ENCODE measurements at regions not wholly inside any gene's neighbourhood (a gene's known extent, or its start where the extent isn't known, plus 50 kb on each side); places are given as distances from the start of the nearest gene placed in this dataset.
"Not testable (repeated sequence)": the region's sequence is repeated elsewhere in the genome, so short reads cannot be mapped to it uniquely, and the experiment has no call there.

DNA sequence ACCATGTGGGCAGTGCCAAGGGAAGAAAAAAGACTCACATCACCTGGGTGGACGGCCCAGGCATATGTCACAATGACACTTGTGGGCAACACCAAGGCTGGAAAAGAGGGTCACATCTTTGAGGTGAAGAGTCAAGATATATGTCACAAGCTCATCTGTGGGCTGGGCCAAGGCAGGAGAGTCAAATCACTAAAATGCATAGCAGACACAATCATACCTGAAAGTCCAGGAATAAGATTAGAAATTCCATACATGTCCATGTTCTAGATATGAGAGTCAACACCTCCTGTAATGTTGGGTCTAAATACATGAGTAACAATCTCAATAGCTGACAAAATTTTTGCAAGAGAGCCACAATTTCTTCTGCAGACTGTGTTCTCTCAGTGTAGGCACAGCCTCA, 145.0 kb downstream of the ZNF675 start:
- WGBS, 2 donors: 76 to 82% methylated on average over 1 of the region's 1 CpG
- TF ChIP-seq POLR2A (IDR thresholded peaks at IDR 0.05): no peak
- TF ChIP-seq, protein P1, sequence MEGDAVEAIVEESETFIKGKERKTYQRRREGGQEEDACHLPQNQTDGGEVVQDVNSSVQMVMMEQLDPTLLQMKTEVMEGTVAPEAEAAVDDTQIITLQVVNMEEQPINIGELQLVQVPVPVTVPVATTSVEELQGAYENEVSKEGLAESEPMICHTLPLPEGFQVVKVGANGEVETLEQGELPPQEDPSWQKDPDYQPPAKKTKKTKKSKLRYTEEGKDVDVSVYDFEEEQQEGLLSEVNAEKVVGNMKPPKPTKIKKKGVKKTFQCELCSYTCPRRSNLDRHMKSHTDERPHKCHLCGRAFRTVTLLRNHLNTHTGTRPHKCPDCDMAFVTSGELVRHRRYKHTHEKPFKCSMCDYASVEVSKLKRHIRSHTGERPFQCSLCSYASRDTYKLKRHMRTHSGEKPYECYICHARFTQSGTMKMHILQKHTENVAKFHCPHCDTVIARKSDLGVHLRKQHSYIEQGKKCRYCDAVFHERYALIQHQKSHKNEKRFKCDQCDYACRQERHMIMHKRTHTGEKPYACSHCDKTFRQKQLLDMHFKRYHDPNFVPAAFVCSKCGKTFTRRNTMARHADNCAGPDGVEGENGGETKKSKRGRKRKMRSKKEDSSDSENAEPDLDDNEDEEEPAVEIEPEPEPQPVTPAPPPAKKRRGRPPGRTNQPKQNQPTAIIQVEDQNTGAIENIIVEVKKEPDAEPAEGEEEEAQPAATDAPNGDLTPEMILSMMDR (IDR thresholded peaks at IDR 0.05): no peak
- intact Hi-C loops (cut with DNase I; ENCODE audit: low total_unique reads): no loop called here
- no peak overlapping the region for H3K4me3 ChIP-seq (ENCODE audit: low read depth, poor library complexity, severe bottlenecking)
- peak in 1 of 2 donors; percentile 21 for DNase-seq (ENCODE audit: low spot score in 2 of 2)

DNA sequence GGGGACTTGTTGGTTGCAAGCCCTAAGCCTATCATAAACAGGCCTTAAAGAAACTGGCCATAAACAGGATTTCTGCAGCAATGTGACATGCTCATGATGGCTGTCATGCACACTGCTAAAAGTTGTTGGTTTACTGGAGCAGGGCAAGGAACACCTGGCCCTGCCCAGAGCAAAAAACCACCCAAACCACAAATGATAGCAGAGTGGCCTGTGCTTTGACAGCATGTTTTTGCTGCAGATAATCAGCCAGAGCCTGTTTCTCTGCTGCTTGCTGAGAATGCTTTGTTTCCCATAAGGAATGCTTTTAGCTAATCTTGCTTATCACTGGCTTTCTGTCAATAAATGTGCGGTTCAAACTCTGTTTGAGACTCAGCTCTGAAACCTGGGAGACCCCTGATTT, 144.9 kb upstream of the ZNF91 start:
- H3K4me3 ChIP-seq (ENCODE audit: low read depth, poor library complexity, severe bottlenecking); DNase-seq (ENCODE audit: low spot score in 2 of 2); intact Hi-C loops (cut with DNase I; ENCODE audit: low total_unique reads): not testable (repeated sequence)
- 59 to 74% methylated on average over 1 of the region's 1 CpG for WGBS, 2 donors

DNA sequence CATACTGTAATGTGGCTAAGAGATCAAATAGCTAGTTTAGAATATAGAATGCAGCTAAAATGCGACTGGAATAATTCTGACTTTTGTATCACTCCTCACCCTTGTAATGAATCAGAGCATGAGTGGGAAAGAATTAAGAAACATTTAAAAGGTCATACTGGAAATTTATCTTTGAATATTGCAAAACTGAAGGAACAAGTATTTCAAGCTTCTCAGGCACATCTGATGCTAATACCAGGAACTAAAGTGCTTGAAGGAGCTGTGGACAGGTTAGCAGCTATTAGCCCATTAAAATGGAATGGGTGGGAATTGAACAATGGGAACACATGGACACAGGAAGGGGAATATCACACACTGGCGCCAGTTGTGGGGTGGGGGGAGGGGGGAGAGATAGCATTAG, 144.2 kb upstream of the ZNF91 start:
- no peak for DNase-seq (ENCODE audit: low spot score in 2 of 2)

DNA sequence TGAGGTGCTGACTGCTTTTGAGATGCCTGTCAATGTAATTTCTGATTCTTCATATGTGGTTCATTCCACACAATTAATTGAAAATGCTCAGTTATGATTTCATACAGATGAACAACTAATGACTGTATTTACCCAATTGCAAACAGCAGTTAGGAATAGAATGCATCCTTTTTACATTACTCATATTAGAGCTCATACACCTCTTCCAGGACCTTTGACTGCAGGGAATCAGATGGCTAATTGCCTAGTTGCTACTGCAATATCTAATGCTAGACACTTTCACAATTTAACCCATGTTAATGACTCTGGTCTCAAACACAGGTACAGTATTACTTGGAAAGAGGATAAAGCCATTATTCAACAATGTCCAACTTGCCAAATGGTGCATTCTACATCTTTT, 141.9 kb upstream of the ZNF91 start:
- intact Hi-C loops (cut with DNase I; ENCODE audit: low total_unique reads): not testable (repeated sequence)

More for the DNA sequence above, 144.2 kb upstream of the ZNF91 start:
- TF ChIP-seq, protein P1 (IDR thresholded peaks at IDR 0.05): no peak
- no peak for TF ChIP-seq POLR2A (IDR thresholded peaks at IDR 0.05)
- WGBS, 2 donors: 69 to 71% methylated on average over 2 of the region's 2 CpGs
- H3K4me3 ChIP-seq (ENCODE audit: low read depth, poor library complexity, severe bottlenecking): no peak overlapping the region
- intact Hi-C loops (cut with DNase I; ENCODE audit: low total_unique reads): no loop called here

DNA sequence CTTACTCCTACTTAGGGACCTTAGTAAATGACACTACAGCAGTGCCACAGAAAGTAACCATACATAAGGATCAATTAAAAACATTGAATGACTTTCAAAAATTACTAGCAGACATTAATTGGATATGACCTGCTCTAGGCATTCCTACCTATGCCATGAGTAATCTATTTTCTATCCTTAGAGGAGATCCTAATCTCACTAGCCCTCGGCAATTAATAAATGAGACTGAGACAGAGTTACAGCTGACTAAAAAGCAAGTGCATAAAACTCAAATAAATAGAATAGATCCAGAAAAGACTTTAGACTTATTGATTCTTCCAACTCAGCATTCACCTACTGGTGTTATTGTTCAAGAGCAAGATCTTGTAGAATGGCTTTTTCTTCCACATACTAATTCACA, 141.1 kb upstream of the ZNF91 start:
- H3K4me3 ChIP-seq (ENCODE audit: low read depth, poor library complexity, severe bottlenecking); DNase-seq (ENCODE audit: low spot score in 2 of 2); intact Hi-C loops (cut with DNase I; ENCODE audit: low total_unique reads): not testable (repeated sequence)
- 55 to 76% methylated on average over 1 of the region's 1 CpG for WGBS, 2 donors

More for the DNA sequence above, 141.9 kb upstream of the ZNF91 start:
- H3K4me3 ChIP-seq (ENCODE audit: low read depth, poor library complexity, severe bottlenecking); DNase-seq (ENCODE audit: low spot score in 2 of 2): not testable (repeated sequence)

DNA sequence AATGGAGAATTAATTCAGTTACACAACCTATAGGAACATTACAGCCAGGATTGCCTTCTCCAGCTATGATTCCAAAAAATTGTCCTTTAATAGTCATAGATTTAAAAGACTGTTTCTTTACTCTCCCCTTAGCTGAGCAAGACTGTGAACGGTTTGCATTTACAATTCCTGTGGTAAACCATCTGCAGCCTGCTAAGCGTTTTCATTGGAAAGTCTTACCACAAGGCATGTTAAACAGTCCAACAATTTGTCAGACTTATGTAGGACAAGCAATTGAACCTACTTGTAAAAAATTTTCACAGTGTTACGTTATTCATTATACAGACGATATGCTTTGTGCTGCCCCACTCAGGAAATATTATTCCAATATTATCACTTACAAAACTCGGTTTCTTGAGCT, 140.6 kb upstream of the ZNF91 start:
- intact Hi-C loops (cut with DNase I; ENCODE audit: low total_unique reads); DNase-seq (ENCODE audit: low spot score in 2 of 2): not testable (repeated sequence)
- WGBS, 2 donors: 74 to 79% methylated on average over 5 of the region's 5 CpGs

DNA sequence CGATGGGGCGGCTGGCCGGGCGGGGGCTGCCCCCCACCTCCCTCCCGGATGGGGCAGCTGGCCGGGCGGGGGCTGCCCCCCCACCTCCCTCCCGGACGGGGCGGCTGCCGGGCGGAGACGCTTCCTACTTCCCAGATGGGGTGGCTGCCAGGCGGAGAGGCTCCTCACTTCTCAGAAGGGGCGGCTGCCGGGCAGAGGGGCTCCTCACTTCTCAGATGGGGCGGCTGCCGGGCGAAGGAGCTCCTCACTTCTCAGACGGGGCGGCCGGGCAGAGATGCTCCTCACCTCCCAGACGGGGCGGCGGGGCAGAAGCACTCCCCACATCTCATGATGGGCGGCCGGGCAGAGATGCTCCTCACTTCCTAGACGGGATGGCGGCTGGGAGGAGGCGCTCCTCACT, 138.2 kb upstream of the ZNF91 start:
- DNase-seq (ENCODE audit: low spot score in 2 of 2); intact Hi-C loops (cut with DNase I; ENCODE audit: low total_unique reads): not testable (repeated sequence)
- WGBS, 2 donors: 93 to 94% methylated on average over 30 of the region's 30 CpGs

More for the DNA sequence above, 140.6 kb upstream of the ZNF91 start:
- not testable (repeated sequence) for H3K4me3 ChIP-seq (ENCODE audit: low read depth, poor library complexity, severe bottlenecking)

DNA sequence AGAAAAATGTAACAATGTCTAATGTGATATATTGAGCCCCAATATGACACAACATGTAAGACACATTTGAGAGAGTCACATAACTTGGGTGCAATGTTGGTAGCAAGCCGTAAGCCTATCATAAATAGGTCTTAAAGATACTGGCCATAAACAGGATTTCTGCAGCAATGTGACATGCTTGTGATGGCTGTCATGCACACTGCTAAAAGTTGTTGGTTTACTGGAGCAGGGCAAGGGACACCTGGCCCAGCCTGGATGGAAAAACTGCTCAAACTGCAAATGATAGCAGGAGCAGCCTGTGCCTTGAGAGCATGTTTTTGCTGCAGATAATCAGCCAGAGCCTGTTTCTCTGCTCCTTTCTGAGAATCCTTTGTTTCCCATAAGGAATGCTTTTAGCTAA, 136.7 kb upstream of the ZNF91 start:
- DNase-seq (ENCODE audit: low spot score in 2 of 2): no peak
- no peak for TF ChIP-seq POLR2A (IDR thresholded peaks at IDR 0.05)
- TF ChIP-seq, protein P1 (IDR thresholded peaks at IDR 0.05): no peak
- H3K4me3 ChIP-seq (ENCODE audit: low read depth, poor library complexity, severe bottlenecking): no peak overlapping the region
- 93 to 96% methylated on average over 1 of the region's 1 CpG for WGBS, 2 donors
- intact Hi-C loops (cut with DNase I; ENCODE audit: low total_unique reads): no loop called here

More for the DNA sequence above, 138.2 kb upstream of the ZNF91 start:
- not testable (repeated sequence) for H3K4me3 ChIP-seq (ENCODE audit: low read depth, poor library complexity, severe bottlenecking)
